Vagina (tissue), 2 donors: ENCODE measurements at regions not wholly inside any gene's neighbourhood (a gene's known extent, or its start where the extent isn't known, plus 50 kb on each side); places are given as distances from the start of the nearest gene placed in this dataset.
"Not testable (repeated sequence)": the region's sequence is repeated elsewhere in the genome, so short reads cannot be mapped to it uniquely, and the experiment has no call there.

Experiments
- CTCF ChIP-seq, 3 experiments: fragments of 450-650 bp in 2 of 3; fragments of 200-600 bp in 1 of 3; sonication (generic) in 1 of 3; IDR thresholded peaks; one replicate each; pipeline ENCODE4 v1.5.1; 2017 to 2019; ENCODE audit warnings: antibody characterized with exemption in 3 of 3, mild to moderate bottlenecking in 2 of 3, moderate library complexity in 2 of 3
- POLR2AphosphoS5 ChIP-seq, 2 donors: sonication (generic); formaldehyde crosslinking; IDR thresholded peaks; one replicate each; pipeline ENCODE4 v1.9.0; 2017; ENCODE audit warnings: antibody characterized with exemption in 2 of 2, mild to moderate bottlenecking in 2 of 2, low read depth in 1 of 2; ENCODE audit not compliant: insufficient read depth in 1 of 2

- TF ChIP-seq CTCF (IDR thresholded peaks at IDR 0.05); POLR2AphosphoS5 (IDR thresholded peaks at IDR 0.05; ENCODE audit: insufficient read depth in 1 of 2, low read depth in 1 of 2): not testable (repeated sequence)
These were observed 68.3 kb upstream of the SAMD11 start for GRCh38 chr1:855202-855981.
